Upper lobe of left lung (tissue), 6 donors: ENCODE measurements at regions not wholly inside any gene's neighbourhood (a gene's known extent, or its start where the extent isn't known, plus 50 kb on each side); places are given as distances from the start of the nearest gene placed in this dataset.

Experiments
- ATAC-seq, 2 donors: fragments of 200-7000 bp; cut with Tn5 transposase; one replicate each; pipeline ENCODE4 v1.9.1; 2022; ENCODE audit warnings: mild to moderate bottlenecking in 2 of 2, moderate library complexity in 2 of 2; ENCODE audit not compliant: low FRiP score in 2 of 2
- DNase-seq, 2 donors: peaks; one replicate each; pipeline ENCODE4 v3.0.0-alpha.2; 2019 to 2020
- H3K27ac ChIP-seq, 4 donors: fragments of 200-600 bp; sonication (generic); one replicate each; pipeline ENCODE4 v1.5.1; 2016 to 2019
- H3K27me3 ChIP-seq, 4 donors: fragments of 200-600 bp; sonication (generic); one replicate each; pipeline ENCODE4 v1.5.1; 2017 to 2019
- H3K36me3 ChIP-seq, 4 donors: fragments of 200-600 bp; sonication (generic); one replicate each; pipeline ENCODE4 v1.5.1; 2016 to 2019
- H3K4me1 ChIP-seq, 4 donors: fragments of 200-600 bp; sonication (generic); one replicate each; pipeline ENCODE4 v1.5.1; 2018 to 2019
- H3K4me3 ChIP-seq, 4 donors: fragments of 200-600 bp; sonication (generic); one replicate each; pipeline ENCODE4 v1.5.1; 2017 to 2019; ENCODE audit warnings: mild to moderate bottlenecking in 2 of 4, moderate library complexity in 1 of 4
- H3K9me3 ChIP-seq, 4 donors: fragments of 200-600 bp; sonication (generic); one replicate each; pipeline ENCODE4 v1.5.1; 2018 to 2019
- CTCF ChIP-seq, 6 experiments: fragments of 450-650 bp in 4 of 6; fragments of 200-600 bp in 2 of 6; sonication (generic) in 2 of 6; IDR thresholded peaks; one replicate each; pipeline ENCODE4 v1.5.1; 2016 to 2019; ENCODE audit warnings: antibody characterized with exemption in 6 of 6
- EP300 ChIP-seq, 4 donors: sonication (generic); formaldehyde crosslinking; IDR thresholded peaks; one replicate each; pipeline ENCODE4 v1.5.1; 2017; ENCODE audit warnings: antibody characterized with exemption in 4 of 4, control low read depth in 2 of 4
- POLR2A ChIP-seq, 4 donors: fragments of 450-650 bp; IDR thresholded peaks; one replicate each; pipeline ENCODE4 v1.5.1; 2016 to 2017; ENCODE audit warnings: antibody characterized with exemption in 4 of 4, mild to moderate bottlenecking in 2 of 4
- POLR2AphosphoS5 ChIP-seq, 2 donors: sonication (generic); formaldehyde crosslinking; IDR thresholded peaks; one replicate each; pipeline ENCODE4 v1.5.1; 2017; ENCODE audit warnings: antibody characterized with exemption in 2 of 2
- WGBS, 2 donors: methylation state at CpG; one replicate each; pipeline ENCODE4 v1.1.5; 2017 to 2018; 5-methylcytosine and 5-hydroxymethylcytosine counted together
- donor health status: DM: no; HTN: no; CAD: no; lungs with moderate emphysema.
- donor health status: DM: no; HTN: yes; CAD: no; lungs with severe emphysema.

GRCh38 chr12:66744461-66744860 lies 65.6 kb upstream of the GRIP1 start:
- 63 to 67% methylated on average over 3 of the region's 3 CpGs for WGBS, 2 donors
- Histone ChIP-seq H3K36me3 (no peaks in the 10 kb centered on the region), H3K4me3 (no peak overlapping the region), H3K27ac (no peak overlapping the region), H3K9me3 (no peaks in the 10 kb centered on the region), H3K27me3 (no peaks in the 10 kb centered on the region), H3K4me1 (no peaks in the 10 kb centered on the region)
- no peak for TF ChIP-seq CTCF (IDR thresholded peaks at IDR 0.05)
- no peak for TF ChIP-seq POLR2AphosphoS5 (IDR thresholded peaks at IDR 0.05)
- no peak for TF ChIP-seq EP300 (IDR thresholded peaks at IDR 0.05)
- no peak for TF ChIP-seq POLR2A (IDR thresholded peaks at IDR 0.05)
- ATAC-seq = no peak
- no peak for DNase-seq

- ATAC-seq = no peak
- H3K4me1 ChIP-seq = no peaks in the 10 kb centered on the region
- DNase-seq = no peak
- TF ChIP-seq POLR2A (IDR thresholded peaks at IDR 0.05) (no peak), EP300 (IDR thresholded peaks at IDR 0.05) (no peak), POLR2AphosphoS5 (IDR thresholded peaks at IDR 0.05) (no peak), CTCF (IDR thresholded peaks at IDR 0.05) (no peak)
- no peak overlapping the region for H3K4me3 ChIP-seq
- H3K36me3 ChIP-seq = no peaks in the 10 kb centered on the region
- 43 to 47% methylated on average over 3 of the region's 3 CpGs for WGBS, 2 donors
- H3K27me3 ChIP-seq = no peaks in the 10 kb centered on the region
- no peaks in the 10 kb centered on the region for H3K9me3 ChIP-seq
- H3K27ac ChIP-seq = no peak overlapping the region
Observed at GRCh38 chr12:66744956-66745383, 66.1 kb upstream of the GRIP1 start.

- 43 to 68% methylated on average over 1 of the region's 1 CpG for WGBS, 2 donors
- ATAC-seq (no peak), DNase-seq (no peak)
- TF ChIP-seq POLR2AphosphoS5 (IDR thresholded peaks at IDR 0.05) = no peak
- no peak for TF ChIP-seq POLR2A (IDR thresholded peaks at IDR 0.05)
- no peak for TF ChIP-seq CTCF (IDR thresholded peaks at IDR 0.05)
- TF ChIP-seq EP300 (IDR thresholded peaks at IDR 0.05) = no peak
- H3K27ac ChIP-seq = no peak overlapping the region
- H3K4me1 ChIP-seq = no peaks in the 10 kb centered on the region
- no peaks in the 10 kb centered on the region for H3K27me3 ChIP-seq
- no peaks in the 10 kb centered on the region for H3K9me3 ChIP-seq
- H3K36me3 ChIP-seq = no peaks in the 10 kb centered on the region
- no peak overlapping the region for H3K4me3 ChIP-seq
Observed at GRCh38 chr12:66746489-66747201, 67.8 kb upstream of the GRIP1 start.

GRCh38 chr12:66751432-66752113 lies 72.7 kb upstream of the GRIP1 start:
- no peaks in the 10 kb centered on the region for H3K9me3 ChIP-seq
- H3K27me3 ChIP-seq = no peaks in the 10 kb centered on the region
- DNase-seq = no peak
- 56 to 68% methylated on average over 1 of the region's 1 CpG for WGBS, 2 donors
- no peak overlapping the region for H3K4me3 ChIP-seq
- ATAC-seq = no peak
- H3K36me3 ChIP-seq = no peaks in the 10 kb centered on the region
- no peak overlapping the region for H3K27ac ChIP-seq
- TF ChIP-seq EP300 (IDR thresholded peaks at IDR 0.05) = no peak
- H3K4me1 ChIP-seq = no peaks in the 10 kb centered on the region

- Histone ChIP-seq H3K4me3 (no peak overlapping the region), H3K27me3 (no peaks in the 10 kb centered on the region), H3K27ac (no peak overlapping the region), H3K9me3 (no peaks in the 10 kb centered on the region), H3K4me1 (no peaks in the 10 kb centered on the region), H3K36me3 (no peaks in the 10 kb centered on the region)
- TF ChIP-seq EP300 (IDR thresholded peaks at IDR 0.05) (no peak), POLR2A (IDR thresholded peaks at IDR 0.05) (no peak), POLR2AphosphoS5 (IDR thresholded peaks at IDR 0.05) (no peak), CTCF (IDR thresholded peaks at IDR 0.05) (no peak)
- no peak for ATAC-seq
- 71 to 76% methylated on average over 1 of the region's 1 CpG for WGBS, 2 donors
- no peak for DNase-seq
Observed at GRCh38 chr12:66753810-66754209, 74.9 kb upstream of the GRIP1 start.
